Suprapubic skin (tissue), 4 donors: ENCODE measurements at regions not wholly inside any gene's neighbourhood (a gene's known extent, or its start where the extent isn't known, plus 50 kb on each side); places are given as distances from the start of the nearest gene placed in this dataset.

ENCODE experiments used
- CTCF ChIP-seq, 2 donors: fragments of 200-600 bp in 1 of 2; fragments of 450-650 bp in 1 of 2; sonication (generic) in 1 of 2; IDR thresholded peaks; one replicate each; pipeline ENCODE4 v1.5.1; 2016 to 2019; ENCODE audit warnings: antibody characterized with exemption in 2 of 2, mild to moderate bottlenecking in 1 of 2, moderate library complexity in 1 of 2
- EP300 ChIP-seq: sonication (generic); formaldehyde crosslinking; IDR thresholded peaks from one replicate; pipeline ENCODE4 v1.6.1; 2017; ENCODE audit warnings: antibody characterized with exemption
- POLR2A ChIP-seq, 2 donors: fragments of 450-650 bp; IDR thresholded peaks; one replicate each; pipeline ENCODE4 v1.6.1; 2017; ENCODE audit warnings: antibody characterized with exemption in 2 of 2, mild to moderate bottlenecking in 2 of 2, moderate library complexity in 2 of 2
- POLR2AphosphoS5 ChIP-seq, 3 donors: sonication (generic); formaldehyde crosslinking; IDR thresholded peaks; one replicate each; pipeline ENCODE4 v1.6.1; 2017; ENCODE audit warnings: antibody characterized with exemption in 3 of 3

DNA sequence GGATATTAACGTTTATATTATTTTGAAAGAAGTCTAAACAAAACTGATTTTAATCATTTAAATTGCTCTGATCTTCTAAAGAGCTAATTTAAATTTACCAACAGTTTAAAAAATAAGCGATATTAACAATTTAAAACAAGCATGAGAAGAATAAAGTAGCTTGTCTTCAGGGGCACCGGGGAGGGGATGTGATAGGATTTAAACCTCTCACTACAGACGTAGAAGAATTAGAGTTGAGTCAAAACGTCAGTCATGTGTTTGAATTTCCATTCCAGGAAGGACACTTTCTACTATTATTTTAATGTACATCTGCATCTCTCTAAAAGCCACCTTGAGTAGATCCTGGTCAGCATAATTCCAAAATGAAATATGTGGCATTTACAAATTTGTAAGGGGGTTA, 58.2 kb upstream of the TPTE start:
- TF ChIP-seq CTCF (IDR thresholded peaks at IDR 0.05): no peak
- TF ChIP-seq POLR2A (IDR thresholded peaks at IDR 0.05): no peak
- TF ChIP-seq EP300: no peak
- TF ChIP-seq POLR2AphosphoS5 (IDR thresholded peaks at IDR 0.05): no peak
